OCI-LY1 (cell line): ENCODE measurements at regions not wholly inside any gene's neighbourhood (a gene's known extent, or its start where the extent isn't known, plus 50 kb on each side); places are given as distances from the start of the nearest gene placed in this dataset.

Experiments
- H2AFZ ChIP-seq: fragments of 200-600 bp; sonication (generic), shearing (Covaris generic); 2 replicates; pipeline ENCODE4 v1.6.0; 2014; ENCODE audit warnings: antibody characterized with exemption, mild to moderate bottlenecking, low read length
- H3F3A ChIP-seq: fragments of 200-600 bp; sonication (generic), shearing (Covaris generic); 2 replicates; pipeline ENCODE4 v1.6.0; 2014; ENCODE audit warnings: mild to moderate bottlenecking, antibody characterized with exemption, low read length, moderate library complexity; ENCODE audit not compliant: insufficient read depth
- H3K27ac ChIP-seq: fragments of 200-600 bp; sonication (generic); 2 replicates; pipeline ENCODE4 v1.5.1; 2014; ENCODE audit warnings: low read length, mixed run types, mild to moderate bottlenecking, low read depth; ENCODE audit not compliant: poor library complexity, severe bottlenecking
- H3K27me3 ChIP-seq: fragments of 200-600 bp; sonication (generic); 2 replicates; pipeline ENCODE4 v1.6.0; 2014; ENCODE audit warnings: antibody characterized with exemption, mild to moderate bottlenecking, low read length, moderate library complexity; ENCODE audit not compliant: insufficient read depth
- H3K36me3 ChIP-seq: fragments of 200-600 bp; sonication (generic); 2 replicates; pipeline ENCODE4 v1.6.1; 2014; ENCODE audit warnings: mild to moderate bottlenecking, antibody characterized with exemption, low read length, moderate library complexity, mixed read lengths; ENCODE audit not compliant: insufficient read depth
- H3K4me1 ChIP-seq: fragments of 200-600 bp; sonication (generic); 2 replicates; pipeline ENCODE4 v1.5.1; 2014; ENCODE audit warnings: mild to moderate bottlenecking, low read length, moderate library complexity; ENCODE audit not compliant: insufficient read depth, severe bottlenecking
- H3K4me2 ChIP-seq: fragments of 200-600 bp; sonication (generic), shearing (Covaris generic); 2 replicates; pipeline ENCODE4 v1.6.1; 2014; ENCODE audit warnings: low read length
- H3K4me3 ChIP-seq: fragments of 200-600 bp; sonication (generic); 2 replicates; pipeline ENCODE4 v1.5.1; 2014; ENCODE audit warnings: low read length, low read depth, mild to moderate bottlenecking, mixed read lengths; ENCODE audit not compliant: poor library complexity, severe bottlenecking
- H3K79me2 ChIP-seq: fragments of 200-600 bp; shearing (Covaris generic); 2 replicates; pipeline ENCODE4 v1.6.1; 2016; ENCODE audit warnings: mixed run types, low read length, mixed read lengths; ENCODE audit not compliant: insufficient read depth
- H3K9ac ChIP-seq: fragments of 200-600 bp; sonication (generic), shearing (Covaris generic); 2 replicates; pipeline ENCODE4 v1.6.1; 2014; ENCODE audit warnings: mild to moderate bottlenecking, low read length, mixed read lengths
- H3K9me2 ChIP-seq: fragments of 200-600 bp; sonication (generic), shearing (Covaris generic); 2 replicates; pipeline ENCODE4 v1.6.1; 2014; ENCODE audit warnings: low read depth, mild to moderate bottlenecking, low read length, mixed read lengths
- H3K9me3 ChIP-seq: fragments of 200-600 bp; shearing (Covaris generic); 2 replicates; pipeline ENCODE4 v1.6.1; 2014; ENCODE audit warnings: low read length, mixed read lengths
- H4K20me1 ChIP-seq: fragments of 200-600 bp; sonication (generic), shearing (Covaris generic); 2 replicates; pipeline ENCODE4 v1.6.0; 2016; ENCODE audit warnings: mild to moderate bottlenecking, low read length; ENCODE audit not compliant: insufficient read depth
- EZH2 ChIP-seq: fragments of 200-600 bp; sonication (generic), shearing (Covaris generic); IDR thresholded peaks from 2 replicates; pipeline ENCODE4 v1.8.0; 2017; ENCODE audit warnings: borderline replicate concordance, mixed run types, mild to moderate bottlenecking, antibody characterized with exemption, low read length, moderate library complexity, mixed read lengths
- TF ChIP-seq, protein P1 (sequence below): fragments of 200-600 bp; sonication (generic), shearing (Covaris generic); IDR thresholded peaks from 2 replicates; pipeline ENCODE4 v1.5.1; 2017; ENCODE audit warnings: mild to moderate bottlenecking, antibody characterized with exemption, low read length, moderate library complexity, mixed read lengths

DNA sequence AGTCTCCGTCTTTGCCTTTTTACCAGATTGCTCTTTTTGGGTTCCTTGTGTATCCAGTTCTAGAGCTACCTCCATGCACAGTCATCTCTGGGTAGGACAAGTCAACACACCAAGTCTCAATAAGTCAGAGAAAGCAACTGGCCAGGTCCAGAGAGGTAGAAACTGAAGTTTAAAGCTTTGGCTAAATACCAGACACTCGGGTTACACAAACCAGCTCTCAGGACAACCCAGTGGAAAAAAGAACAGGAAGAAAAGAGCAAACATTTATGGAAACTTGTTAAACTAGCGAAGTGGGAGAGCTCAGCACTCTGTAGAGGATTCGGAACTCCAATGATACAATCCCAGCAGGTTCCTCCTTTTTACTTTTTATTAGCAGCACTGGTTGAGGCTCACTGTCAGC is 291.0 kb upstream of the CPEB2 start:
- Histone ChIP-seq H3F3A (no peaks in the 10 kb centered on the region), H3K4me3 (no peak overlapping the region), H3K36me3 (no peaks in the 10 kb centered on the region), H3K9ac (no peak overlapping the region), H3K9me3 (no peaks in the 10 kb centered on the region), H3K79me2 (no peaks in the 10 kb centered on the region), H3K27me3 (no peaks in the 10 kb centered on the region), H2AFZ (no peak overlapping the region), H4K20me1 (no peaks in the 10 kb centered on the region), H3K9me2 (no peaks in the 10 kb centered on the region), H3K4me1 (no peaks in the 10 kb centered on the region), H3K4me2 (no peak overlapping the region), H3K27ac (no peak overlapping the region)
- TF ChIP-seq EZH2: no peak
- TF ChIP-seq, protein P1, sequence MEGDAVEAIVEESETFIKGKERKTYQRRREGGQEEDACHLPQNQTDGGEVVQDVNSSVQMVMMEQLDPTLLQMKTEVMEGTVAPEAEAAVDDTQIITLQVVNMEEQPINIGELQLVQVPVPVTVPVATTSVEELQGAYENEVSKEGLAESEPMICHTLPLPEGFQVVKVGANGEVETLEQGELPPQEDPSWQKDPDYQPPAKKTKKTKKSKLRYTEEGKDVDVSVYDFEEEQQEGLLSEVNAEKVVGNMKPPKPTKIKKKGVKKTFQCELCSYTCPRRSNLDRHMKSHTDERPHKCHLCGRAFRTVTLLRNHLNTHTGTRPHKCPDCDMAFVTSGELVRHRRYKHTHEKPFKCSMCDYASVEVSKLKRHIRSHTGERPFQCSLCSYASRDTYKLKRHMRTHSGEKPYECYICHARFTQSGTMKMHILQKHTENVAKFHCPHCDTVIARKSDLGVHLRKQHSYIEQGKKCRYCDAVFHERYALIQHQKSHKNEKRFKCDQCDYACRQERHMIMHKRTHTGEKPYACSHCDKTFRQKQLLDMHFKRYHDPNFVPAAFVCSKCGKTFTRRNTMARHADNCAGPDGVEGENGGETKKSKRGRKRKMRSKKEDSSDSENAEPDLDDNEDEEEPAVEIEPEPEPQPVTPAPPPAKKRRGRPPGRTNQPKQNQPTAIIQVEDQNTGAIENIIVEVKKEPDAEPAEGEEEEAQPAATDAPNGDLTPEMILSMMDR: no peak

- no peak overlapping the region for H2AFZ ChIP-seq
These were observed 285.6 kb upstream of the CPEB2 start for GRCh38 chr4:14716691-14717090.

DNA sequence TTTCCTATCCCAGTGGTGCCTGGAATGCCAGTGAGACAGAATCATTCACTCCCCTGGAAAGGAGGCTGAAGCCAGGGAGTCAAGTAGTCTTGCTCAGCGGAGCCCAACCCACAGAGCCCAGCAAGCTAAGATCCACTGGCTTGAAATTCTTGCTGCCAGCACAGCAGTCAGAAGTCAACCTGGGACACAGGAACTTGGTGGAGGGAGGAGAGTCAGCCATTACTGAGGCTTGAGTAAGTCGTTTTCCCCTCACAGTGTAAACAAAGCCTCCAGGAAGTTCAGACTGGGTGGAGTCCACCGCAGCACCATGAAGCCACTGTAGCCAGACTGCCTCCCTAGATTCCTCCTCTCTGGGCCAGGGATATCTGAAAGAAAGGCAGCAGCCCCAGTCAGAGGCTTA is 283.2 kb upstream of the CPEB2 start:
- no peak overlapping the region for H3K4me2 ChIP-seq
- no peaks in the 10 kb centered on the region for H3K9me2 ChIP-seq
- no peaks in the 10 kb centered on the region for H3K27me3 ChIP-seq
- no peak overlapping the region for H3K27ac ChIP-seq
- H3K9me3 ChIP-seq: no peaks in the 10 kb centered on the region
- H4K20me1 ChIP-seq: no peaks in the 10 kb centered on the region
- no peaks in the 10 kb centered on the region for H3F3A ChIP-seq
- no peak overlapping the region for H3K9ac ChIP-seq
- no peak for TF ChIP-seq EZH2
- TF ChIP-seq, protein P1: no peak
- H3K4me3 ChIP-seq: no peak overlapping the region
- no peaks in the 10 kb centered on the region for H3K79me2 ChIP-seq
- no peaks in the 10 kb centered on the region for H3K36me3 ChIP-seq
- no peaks in the 10 kb centered on the region for H3K4me1 ChIP-seq
- H2AFZ ChIP-seq: no peak overlapping the region

More at GRCh38 chr4:14716691-14717090, 285.6 kb upstream of the CPEB2 start:
- H3K9me2 ChIP-seq: no peaks in the 10 kb centered on the region
- H3K4me2 ChIP-seq: no peak overlapping the region
- no peaks in the 10 kb centered on the region for H3F3A ChIP-seq
- H3K9me3 ChIP-seq: no peaks in the 10 kb centered on the region
- no peak overlapping the region for H3K27ac ChIP-seq
- no peak for TF ChIP-seq EZH2
- TF ChIP-seq, protein P1: no peak
- no peak overlapping the region for H3K9ac ChIP-seq
- no peaks in the 10 kb centered on the region for H3K4me1 ChIP-seq
- H3K79me2 ChIP-seq: no peaks in the 10 kb centered on the region
- H3K4me3 ChIP-seq: no peak overlapping the region
- no peaks in the 10 kb centered on the region for H3K27me3 ChIP-seq
- H3K36me3 ChIP-seq: no peaks in the 10 kb centered on the region
- H4K20me1 ChIP-seq: no peaks in the 10 kb centered on the region
